GM23248 (cell line): ENCODE measurements at regions not wholly inside any gene's neighbourhood (a gene's known extent, or its start where the extent isn't known, plus 50 kb on each side); places are given as distances from the start of the nearest gene placed in this dataset.

Experiments used
- DNase-seq: peaks from one replicate; pipeline ENCODE4 v3.0.0-alpha.2; 2015
- H2AFZ ChIP-seq: fragments of 200-600 bp; sonication (generic); 2 replicates; pipeline ENCODE4 v1.6.1; 2016; ENCODE audit warnings: antibody characterized with exemption
- H3F3A ChIP-seq: fragments of 200-600 bp; sonication (generic); 2 replicates; pipeline ENCODE4 v1.6.1; 2016; ENCODE audit warnings: mild to moderate bottlenecking, antibody characterized with exemption, mixed run types; ENCODE audit not compliant: insufficient read depth
- H3K27ac ChIP-seq: fragments of 200-600 bp; sonication (generic); 2 replicates; pipeline ENCODE4 v1.5.1; 2016; ENCODE audit warnings: mild to moderate bottlenecking
- H3K27me3 ChIP-seq: fragments of 200-600 bp; sonication (generic); replicated peaks from 2 replicates; pipeline ENCODE4 v1.6.1; 2016; ENCODE audit warnings: mild to moderate bottlenecking; ENCODE audit not compliant: insufficient read depth
- H3K36me3 ChIP-seq: fragments of 200-600 bp; sonication (generic); 2 replicates; pipeline ENCODE4 v1.6.1; 2016; ENCODE audit warnings: low read depth, mild to moderate bottlenecking
- H3K4me1 ChIP-seq: fragments of 200-600 bp; sonication (generic); 2 replicates; pipeline ENCODE4 v1.6.1; 2016; ENCODE audit warnings: mild to moderate bottlenecking; ENCODE audit not compliant: insufficient read depth
- H3K4me2 ChIP-seq: fragments of 200-600 bp; sonication (generic); one replicate; pipeline ENCODE4 v1.6.1; 2016; ENCODE audit warnings: mild to moderate bottlenecking; ENCODE audit not compliant: unreplicated experiment
- H3K4me3 ChIP-seq: fragments of 200-600 bp; sonication (generic); 2 replicates; pipeline ENCODE4 v1.5.1; 2016; ENCODE audit warnings: mild to moderate bottlenecking
- H3K79me2 ChIP-seq: fragments of 200-600 bp; sonication (generic); 2 replicates; pipeline ENCODE4 v1.6.1; 2016; ENCODE audit warnings: mild to moderate bottlenecking; ENCODE audit not compliant: insufficient read depth
- H3K9ac ChIP-seq: fragments of 200-600 bp; sonication (generic); 2 replicates; pipeline ENCODE4 v1.6.1; 2016; ENCODE audit warnings: mild to moderate bottlenecking
- H3K9me2 ChIP-seq: fragments of 200-600 bp; sonication (generic); 2 replicates; pipeline ENCODE4 v1.6.1; 2016; ENCODE audit warnings: mixed run types, mild to moderate bottlenecking, moderate library complexity; ENCODE audit not compliant: insufficient read depth
- H3K9me3 ChIP-seq: fragments of 200-600 bp; sonication (generic); one replicate; pipeline ENCODE4 v1.6.1; 2017; ENCODE audit warnings: low read depth
- H4K20me1 ChIP-seq: fragments of 200-600 bp; sonication (generic); 2 replicates; pipeline ENCODE4 v1.6.0; 2016; ENCODE audit not compliant: insufficient read depth
- EZH2 ChIP-seq: fragments of 200-600 bp; sonication (generic); IDR thresholded peaks from 2 replicates; pipeline ENCODE4 v1.6.1; 2018; ENCODE audit warnings: antibody characterized with exemption, mild to moderate bottlenecking; ENCODE audit not compliant: insufficient read depth, poor library complexity, severe bottlenecking
- EZH2phosphoT487 ChIP-seq: fragments of 200-600 bp; sonication (generic); IDR thresholded peaks from 2 replicates; pipeline ENCODE4 v1.6.1; 2018; ENCODE audit warnings: antibody characterized with exemption, moderate library complexity, mild to moderate bottlenecking, low read depth; ENCODE audit not compliant: insufficient read depth
- WGBS, 2 experiments: methylation state at CpG; one replicate each; pipeline ENCODE4 v1.1.6; 2015 to 2017; ENCODE audit warnings: low lambda C conversion rate in 2 of 2, low coverage in 1 of 2; ENCODE audit errors: missing lambda C conversion rate in 2 of 2; 5-methylcytosine and 5-hydroxymethylcytosine counted together
- in situ Hi-C: fragments of 300-500 bp; cut with MboI; formaldehyde crosslinking; loops from 2 replicates; pipeline ENCODE4 v1.15.0; 2020

DNA sequence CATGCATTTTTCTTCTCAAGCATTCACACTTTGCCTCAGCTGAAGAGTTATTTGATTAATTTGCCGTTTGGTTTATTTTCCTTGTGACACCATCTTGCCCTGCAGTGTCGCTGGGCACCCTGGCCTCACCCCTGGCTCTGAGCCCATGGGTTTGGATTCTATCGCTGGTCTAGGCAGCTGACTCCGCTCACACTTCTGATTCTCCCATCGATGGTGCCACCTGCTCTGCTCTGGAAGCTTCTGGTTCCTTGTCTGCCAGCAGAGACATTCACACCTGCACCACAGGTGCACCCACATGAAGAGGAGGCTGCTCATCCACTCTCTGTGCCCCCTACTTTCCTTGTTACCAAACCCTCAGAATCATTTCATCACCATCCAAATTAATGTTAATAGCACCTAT, 291.6 kb upstream of the CDH4 start:
- H3F3A ChIP-seq, result no peaks in the 10 kb centered on the region
- H3K4me3 ChIP-seq, result no peak overlapping the region
- no peak overlapping the region for H2AFZ ChIP-seq
- H3K9me3 ChIP-seq, result no peaks in the 10 kb centered on the region
- H3K4me2 ChIP-seq, result no peak overlapping the region
- H3K79me2 ChIP-seq, result no peaks in the 10 kb centered on the region
- TF ChIP-seq EZH2phosphoT487 (no peak), EZH2 (no peak)
- DNase-seq, result no peak
- no peak overlapping the region for H3K9ac ChIP-seq
- no peaks in the 10 kb centered on the region for H4K20me1 ChIP-seq
- H3K36me3 ChIP-seq, result no peaks in the 10 kb centered on the region
- 22 to 29% methylated on average over 5 of the region's 5 CpGs for WGBS, 2 experiments
- H3K4me1 ChIP-seq, result no peaks in the 10 kb centered on the region
- H3K9me2 ChIP-seq, result no peaks in the 10 kb centered on the region
- in situ Hi-C loops, result no loop called here
- H3K27me3 ChIP-seq, result no peaks in the 10 kb centered on the region
- H3K27ac ChIP-seq, result no peak overlapping the region

DNA sequence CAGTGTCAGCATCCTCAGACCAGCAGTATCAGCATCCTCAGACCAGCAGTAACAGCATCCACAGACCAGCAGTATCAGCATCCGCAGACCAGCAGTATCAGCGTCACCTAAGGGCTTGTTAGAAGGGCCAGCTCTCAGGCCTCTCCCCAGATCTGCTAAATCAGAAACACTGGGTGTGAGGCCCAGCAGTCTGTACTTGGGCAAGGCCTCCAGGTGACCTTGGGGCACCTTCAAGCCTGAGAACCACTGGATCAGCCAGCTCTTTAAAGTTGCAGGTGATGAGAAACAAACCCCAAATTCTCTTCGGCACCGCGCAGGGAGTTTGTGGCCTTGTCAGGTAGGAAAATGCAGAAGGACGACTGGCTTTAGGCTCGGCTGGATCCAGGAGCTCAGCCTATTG, 290.5 kb upstream of the CDH4 start:
- Histone ChIP-seq H3K79me2 (no peaks in the 10 kb centered on the region), H3K4me2 (no peak overlapping the region), H3K27ac (no peak overlapping the region), H2AFZ (no peak overlapping the region), H3K4me1 (no peaks in the 10 kb centered on the region), H3K9me2 (no peaks in the 10 kb centered on the region), H3K9me3 (no peaks in the 10 kb centered on the region), H3K36me3 (no peaks in the 10 kb centered on the region), H4K20me1 (no peaks in the 10 kb centered on the region), H3F3A (no peaks in the 10 kb centered on the region), H3K27me3 (no peaks in the 10 kb centered on the region), H3K4me3 (no peak overlapping the region), H3K9ac (no peak overlapping the region)
- no peak for DNase-seq
- in situ Hi-C loops, result no loop called here
- TF ChIP-seq EZH2phosphoT487 (no peak), EZH2 (no peak)
- 55 to 66% methylated on average over 7 of the region's 7 CpGs for WGBS, 2 experiments

DNA sequence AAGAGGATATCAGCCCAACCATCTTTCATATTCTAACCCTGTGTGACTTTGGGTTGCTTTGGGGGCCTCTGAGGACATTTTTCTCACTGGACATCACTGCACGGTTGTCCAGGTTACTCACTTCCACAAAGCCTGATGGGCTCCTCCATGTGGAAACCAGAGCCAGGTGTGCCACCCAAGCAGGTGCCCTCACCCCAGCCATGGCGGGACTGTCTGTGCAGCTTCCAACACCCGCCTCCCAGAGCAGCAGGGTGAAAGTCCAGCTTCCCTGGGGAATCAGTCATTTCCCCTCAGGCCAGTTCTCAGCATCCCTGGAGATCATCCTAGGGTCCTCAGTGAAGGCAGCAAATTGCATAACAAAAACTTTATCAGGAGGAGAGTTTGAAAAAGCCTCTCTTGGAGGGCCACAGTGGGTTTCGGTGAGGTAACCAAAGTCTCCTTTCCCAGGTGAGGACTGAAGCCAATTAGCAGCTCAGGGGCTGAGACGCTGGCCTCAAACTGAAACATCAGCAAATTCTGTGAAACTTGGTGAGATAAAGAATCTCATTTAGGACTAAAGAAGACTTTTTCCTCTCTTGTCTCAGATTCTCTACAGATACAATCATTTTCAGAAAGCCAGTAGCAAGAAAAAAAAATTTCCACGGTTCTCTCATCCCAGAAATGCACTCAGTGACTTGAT, 289.6 kb upstream of the CDH4 start:
- in situ Hi-C loops, result no loop called here
- WGBS, 2 experiments, result 21% methylated on average over 6 of the region's 6 CpGs
- H3K36me3 ChIP-seq, result no peaks in the 10 kb centered on the region

DNA sequence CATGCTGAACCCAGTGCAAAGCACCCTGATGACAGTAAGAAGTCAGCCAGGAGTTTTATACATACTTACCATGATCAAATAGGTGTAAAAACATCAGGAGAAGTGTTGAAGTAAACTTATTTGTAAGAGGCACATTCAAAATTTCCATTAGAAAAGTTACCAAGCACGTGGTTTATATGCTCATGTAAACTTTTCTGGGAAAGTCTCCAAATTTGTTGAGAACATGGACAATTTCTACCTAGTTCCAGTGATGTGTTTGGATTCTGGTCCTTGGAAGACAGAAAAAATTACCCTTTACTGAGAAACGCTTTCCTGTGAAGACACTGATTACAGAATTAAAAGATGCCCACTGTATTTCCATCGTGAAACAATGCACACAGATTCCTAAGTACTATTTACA, 288.9 kb upstream of the CDH4 start:
- H4K20me1 ChIP-seq, result no peaks in the 10 kb centered on the region
- TF ChIP-seq EZH2phosphoT487 (no peak), EZH2 (no peak)
- no peaks in the 10 kb centered on the region for H3K79me2 ChIP-seq
- DNase-seq, result no peak
- H3K27ac ChIP-seq, result no peak overlapping the region
- H3K4me3 ChIP-seq, result no peak overlapping the region
- no peaks in the 10 kb centered on the region for H3K4me1 ChIP-seq
- WGBS, 2 experiments, result 5 to 13% methylated on average over 3 of the region's 3 CpGs
- no peaks in the 10 kb centered on the region for H3K9me2 ChIP-seq
- no peaks in the 10 kb centered on the region for H3F3A ChIP-seq
- no peak overlapping the region for H3K4me2 ChIP-seq
- in situ Hi-C loops, result no loop called here
- no peak overlapping the region for H3K9ac ChIP-seq
- no peaks in the 10 kb centered on the region for H3K27me3 ChIP-seq
- H2AFZ ChIP-seq, result no peak overlapping the region
- no peaks in the 10 kb centered on the region for H3K36me3 ChIP-seq
- no peaks in the 10 kb centered on the region for H3K9me3 ChIP-seq

More for the DNA sequence above, 289.6 kb upstream of the CDH4 start:
- Histone ChIP-seq H3K4me2 (no peak overlapping the region), H3K27ac (no peak overlapping the region), H3F3A (no peaks in the 10 kb centered on the region), H3K4me1 (no peaks in the 10 kb centered on the region), H3K9me3 (no peaks in the 10 kb centered on the region), H2AFZ (no peak overlapping the region), H3K4me3 (no peak overlapping the region), H4K20me1 (no peaks in the 10 kb centered on the region), H3K9ac (no peak overlapping the region), H3K79me2 (no peaks in the 10 kb centered on the region), H3K9me2 (no peaks in the 10 kb centered on the region), H3K27me3 (no peaks in the 10 kb centered on the region)
- no peak for TF ChIP-seq EZH2phosphoT487
- TF ChIP-seq EZH2, result no peak
- DNase-seq, result no peak
